Erythroblast (primary cell): ENCODE measurements at regions not wholly inside any gene's neighbourhood (a gene's known extent, or its start where the extent isn't known, plus 50 kb on each side); places are given as distances from the start of the nearest gene placed in this dataset.

Source experiments
- GATA1 ChIP-seq: IDR thresholded peaks from 2 replicates; pipeline ENCODE4 v1.6.1; 2011; ENCODE audit warnings: low read depth, mild to moderate bottlenecking, control low read depth, low read length, moderate library complexity
- POLR2A ChIP-seq: IDR thresholded peaks from 2 replicates; pipeline ENCODE4 v1.6.1; 2011; ENCODE audit warnings: mild to moderate bottlenecking, low read length

- TF ChIP-seq POLR2A (no peak), GATA1 (no peak)
These were observed 1974.1 kb upstream of the NUDT12 start for GRCh38 chr5:105536675-105537074.
